Endothelial cell (in vitro differentiated cells): ENCODE measurements at regions not wholly inside any gene's neighbourhood (a gene's known extent, or its start where the extent isn't known, plus 50 kb on each side); places are given as distances from the start of the nearest gene placed in this dataset.

ENCODE experiments used
- DNase-seq: peaks from one replicate; pipeline ENCODE4 v3.0.0; 2021; ENCODE audit warnings: low spot score
- H3K27ac Mint-ChIP-seq: one replicate; pipeline ENCODE4 v1.8.0; 2021; ENCODE audit warnings: mixed read lengths, inconsistent platforms; ENCODE audit not compliant: unreplicated experiment
- H3K27me3 Mint-ChIP-seq: one replicate; pipeline ENCODE4 v1.8.0; 2021; ENCODE audit warnings: mild to moderate bottlenecking, moderate library complexity, mixed read lengths, inconsistent platforms; ENCODE audit not compliant: unreplicated experiment
- H3K36me3 Mint-ChIP-seq: one replicate; pipeline ENCODE4 v1.8.0; 2021; ENCODE audit warnings: mild to moderate bottlenecking, low read depth, mixed read lengths, inconsistent platforms; ENCODE audit not compliant: unreplicated experiment
- H3K4me1 Mint-ChIP-seq: one replicate; pipeline ENCODE4 v1.8.0; 2021; ENCODE audit warnings: mild to moderate bottlenecking, mixed read lengths, inconsistent platforms; ENCODE audit not compliant: unreplicated experiment
- H3K4me3 Mint-ChIP-seq: one replicate; pipeline ENCODE4 v1.8.0; 2021; ENCODE audit warnings: mild to moderate bottlenecking, mixed read lengths, inconsistent platforms; ENCODE audit not compliant: unreplicated experiment
- H3K9me3 Mint-ChIP-seq: one replicate; pipeline ENCODE4 v1.8.0; 2021; ENCODE audit warnings: mixed read lengths, inconsistent platforms; ENCODE audit not compliant: unreplicated experiment
- TF ChIP-seq, protein P1 (sequence below): fragments of 200-600 bp; sonication (generic); IDR thresholded peaks from one replicate; pipeline ENCODE4 v1.5.0; 2021; ENCODE audit warnings: antibody characterized with exemption; ENCODE audit not compliant: unreplicated experiment

DNA sequence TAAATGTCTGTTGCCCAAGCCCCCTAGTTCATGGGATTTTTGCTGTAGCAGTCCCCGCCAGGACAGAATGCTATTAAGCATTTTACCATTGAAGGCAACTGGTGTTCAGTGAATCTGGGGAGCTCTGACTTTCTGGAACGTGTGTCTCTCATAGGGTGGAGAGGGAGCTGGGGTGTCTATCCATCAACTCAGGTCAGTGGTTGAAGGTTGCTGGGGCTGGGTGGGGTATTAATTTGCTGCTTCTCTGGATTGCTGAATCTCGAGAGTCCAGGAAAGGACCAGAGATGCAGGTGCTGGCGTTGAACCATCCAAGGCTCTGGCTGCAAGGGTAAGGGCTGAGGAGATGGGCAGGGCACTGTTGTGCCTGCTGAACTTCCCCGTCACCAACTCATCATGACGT lies 66.8 kb upstream of the NCK2 start:
- H3K27me3 Mint-ChIP-seq = peaks cover 4% of the 10 kb centered on the region
- H3K36me3 Mint-ChIP-seq = no peaks in the 10 kb centered on the region
- H3K9me3 Mint-ChIP-seq = no peaks in the 10 kb centered on the region
- DNase-seq = no peak
- peaks cover 10% of the 10 kb centered on the region for H3K4me1 Mint-ChIP-seq
- H3K27ac Mint-ChIP-seq = no peak overlapping the region
- no peak overlapping the region for H3K4me3 Mint-ChIP-seq
- TF ChIP-seq, protein P1, sequence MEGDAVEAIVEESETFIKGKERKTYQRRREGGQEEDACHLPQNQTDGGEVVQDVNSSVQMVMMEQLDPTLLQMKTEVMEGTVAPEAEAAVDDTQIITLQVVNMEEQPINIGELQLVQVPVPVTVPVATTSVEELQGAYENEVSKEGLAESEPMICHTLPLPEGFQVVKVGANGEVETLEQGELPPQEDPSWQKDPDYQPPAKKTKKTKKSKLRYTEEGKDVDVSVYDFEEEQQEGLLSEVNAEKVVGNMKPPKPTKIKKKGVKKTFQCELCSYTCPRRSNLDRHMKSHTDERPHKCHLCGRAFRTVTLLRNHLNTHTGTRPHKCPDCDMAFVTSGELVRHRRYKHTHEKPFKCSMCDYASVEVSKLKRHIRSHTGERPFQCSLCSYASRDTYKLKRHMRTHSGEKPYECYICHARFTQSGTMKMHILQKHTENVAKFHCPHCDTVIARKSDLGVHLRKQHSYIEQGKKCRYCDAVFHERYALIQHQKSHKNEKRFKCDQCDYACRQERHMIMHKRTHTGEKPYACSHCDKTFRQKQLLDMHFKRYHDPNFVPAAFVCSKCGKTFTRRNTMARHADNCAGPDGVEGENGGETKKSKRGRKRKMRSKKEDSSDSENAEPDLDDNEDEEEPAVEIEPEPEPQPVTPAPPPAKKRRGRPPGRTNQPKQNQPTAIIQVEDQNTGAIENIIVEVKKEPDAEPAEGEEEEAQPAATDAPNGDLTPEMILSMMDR = no peak

DNA sequence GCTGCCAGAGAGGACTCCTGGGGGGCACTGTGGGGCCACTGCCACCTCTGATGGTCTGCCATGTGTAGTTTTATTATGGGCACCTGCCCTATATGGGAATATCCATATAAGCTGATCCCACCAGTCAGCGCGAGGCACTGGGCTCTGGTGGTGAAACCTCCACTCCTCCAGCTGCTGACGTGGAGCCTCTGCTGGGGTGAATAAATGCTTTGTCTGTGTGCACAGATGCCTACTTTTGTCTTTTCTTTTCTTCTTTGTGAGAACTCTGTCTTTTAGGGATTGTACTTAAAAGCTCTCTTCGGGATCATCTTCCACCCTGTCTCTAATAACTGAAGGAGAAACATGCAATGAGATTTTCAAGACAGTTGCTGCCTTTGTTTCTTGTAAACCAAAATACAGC lies 68.9 kb upstream of the NCK2 start:
- H3K4me1 Mint-ChIP-seq = peaks cover 10% of the 10 kb centered on the region
- TF ChIP-seq, protein P1 = no peak
- H3K36me3 Mint-ChIP-seq = no peaks in the 10 kb centered on the region
- H3K4me3 Mint-ChIP-seq = no peak overlapping the region
- H3K27me3 Mint-ChIP-seq = peaks cover 8% of the 10 kb centered on the region
- no peak overlapping the region for H3K27ac Mint-ChIP-seq
- H3K9me3 Mint-ChIP-seq = no peaks in the 10 kb centered on the region
- no peak for DNase-seq

DNA sequence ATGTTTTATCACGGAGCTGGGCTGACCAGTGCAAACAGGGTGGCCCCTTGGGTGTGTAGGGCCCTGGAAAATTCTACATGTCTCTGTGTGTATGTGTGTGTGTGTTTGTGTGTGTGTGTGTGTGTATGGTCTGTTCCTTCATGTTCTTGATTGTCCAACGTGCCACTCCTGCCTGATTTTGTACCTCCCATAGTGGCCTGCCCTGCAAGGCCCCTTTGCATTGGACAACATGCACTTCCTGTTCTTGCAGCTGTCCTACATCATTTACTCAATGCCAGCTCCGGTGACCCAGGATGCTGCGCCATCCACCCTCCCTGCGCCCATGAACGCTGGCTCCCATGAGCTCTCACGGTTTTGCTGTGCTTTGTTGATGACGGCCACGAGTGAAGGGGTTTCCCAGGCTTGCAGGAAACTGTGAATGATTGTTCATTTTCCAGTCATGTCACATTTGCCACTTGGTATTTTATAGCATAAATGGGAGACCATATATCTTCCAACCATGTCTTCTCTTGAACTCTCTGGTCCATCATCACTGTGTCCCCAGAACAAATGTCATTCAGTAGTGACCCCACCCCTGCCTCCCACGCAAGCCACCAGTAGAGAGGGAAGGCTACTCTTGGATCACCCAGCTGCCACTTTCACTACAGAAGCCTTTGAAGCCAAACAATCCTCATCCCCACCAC lies 69.7 kb upstream of the NCK2 start:
- H3K27me3 Mint-ChIP-seq = peaks cover 7% of the 10 kb centered on the region
- peaks cover 10% of the 10 kb centered on the region for H3K4me1 Mint-ChIP-seq
- H3K27ac Mint-ChIP-seq = no peak overlapping the region
- H3K9me3 Mint-ChIP-seq = no peaks in the 10 kb centered on the region
- TF ChIP-seq, protein P1 = no peak
- no peaks in the 10 kb centered on the region for H3K36me3 Mint-ChIP-seq
- DNase-seq = no peak
- no peak overlapping the region for H3K4me3 Mint-ChIP-seq

DNA sequence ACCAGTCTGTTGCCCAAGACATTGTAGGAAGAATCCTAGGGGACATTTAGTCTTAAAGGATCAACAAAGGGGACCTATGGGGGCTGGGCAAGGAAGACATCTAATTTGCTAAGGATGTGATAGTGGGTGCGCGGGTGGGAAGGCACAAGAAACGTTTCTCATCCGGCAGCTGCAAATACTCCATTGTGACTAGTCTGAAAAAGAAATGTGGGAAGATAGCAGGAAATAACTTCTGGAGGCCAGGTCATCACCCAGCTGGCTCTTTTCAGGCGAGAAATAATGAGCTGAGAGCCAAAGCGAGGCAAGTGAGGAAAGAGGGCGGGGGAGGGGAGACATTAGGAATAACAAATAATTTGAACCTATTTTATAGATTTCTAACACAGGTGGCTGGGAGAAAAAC lies 70.3 kb upstream of the NCK2 start:
- Mint-ChIP-seq H3K36me3 (no peaks in the 10 kb centered on the region), H3K4me3 (no peak overlapping the region), H3K9me3 (no peaks in the 10 kb centered on the region), H3K4me1 (peaks cover 10% of the 10 kb centered on the region), H3K27me3 (peaks cover 7% of the 10 kb centered on the region), H3K27ac (no peak overlapping the region)
- no peak for DNase-seq
- TF ChIP-seq, protein P1 = no peak

DNA sequence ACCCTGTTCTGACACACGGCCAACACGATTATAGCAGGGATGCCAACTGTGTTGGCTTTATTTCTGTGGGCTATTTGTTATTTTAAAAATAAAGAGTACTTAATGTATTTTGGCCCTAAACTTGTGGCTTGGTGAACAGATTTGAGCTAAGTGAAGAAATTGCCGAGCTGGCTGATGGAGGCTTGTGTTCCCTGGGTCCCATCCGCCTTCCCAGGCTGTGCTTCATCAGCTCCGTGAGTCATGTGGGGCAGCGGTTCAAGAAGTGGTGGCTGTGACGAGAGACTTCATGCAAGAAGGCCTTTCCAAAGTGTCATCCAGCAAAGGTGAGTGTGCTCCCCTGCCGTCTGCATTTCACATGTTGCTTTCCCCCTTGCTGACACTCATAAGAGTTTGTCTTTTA lies 73.6 kb upstream of the NCK2 start:
- TF ChIP-seq, protein P1 = no peak
- Mint-ChIP-seq H3K4me3 (no peak overlapping the region), H3K36me3 (peaks cover 3% of the 10 kb centered on the region), H3K27ac (no peak overlapping the region), H3K27me3 (peaks cover 6% of the 10 kb centered on the region), H3K9me3 (peaks cover 5% of the 10 kb centered on the region), H3K4me1 (peaks cover 10% of the 10 kb centered on the region)
- DNase-seq = no peak
